CD4-positive, alpha-beta memory T cell (primary cell): ENCODE measurements at regions not wholly inside any gene's neighbourhood (a gene's known extent, or its start where the extent isn't known, plus 50 kb on each side); places are given as distances from the start of the nearest gene placed in this dataset.

Experiments
- CTCF ChIA-PET: fragments of 350-600 bp; sonication (Branson Sonifier 250); formaldehyde crosslinking; loops from one replicate; lab custom pipeline; 2021; ENCODE audit warnings: inconsistent platforms; ENCODE audit not compliant: partially characterized antibody; lab: Charles Lee
- POLR2A ChIA-PET: fragments of 350-600 bp; sonication (Branson Sonifier 250); formaldehyde crosslinking; loops from one replicate; lab custom pipeline; 2021; ENCODE audit not compliant: partially characterized antibody; lab: Charles Lee
- DNase-seq, 5 donors: peaks; one replicate each; pipeline versions ENCODE4 v3.0.0 to v3.0.0-alpha.2; 2020 to 2022; ENCODE audit warnings: mixed read lengths in 1 of 5
- H3K27ac ChIP-seq: one replicate; pipeline ENCODE4 v1.7.0; 2013; ENCODE audit warnings: low read depth, low read length
- H3K27me3 ChIP-seq: 2 replicates; pipeline ENCODE4 v1.7.0; 2013; ENCODE audit warnings: mild to moderate bottlenecking, low read length, moderate library complexity; ENCODE audit not compliant: insufficient read depth
- H3K36me3 ChIP-seq: 2 replicates; pipeline ENCODE4 v1.7.0; 2013; ENCODE audit warnings: mild to moderate bottlenecking, low read length, moderate library complexity; ENCODE audit not compliant: insufficient read depth
- H3K4me1 ChIP-seq: 2 replicates; pipeline ENCODE4 v1.7.0; 2013; ENCODE audit warnings: mild to moderate bottlenecking, low read length, moderate library complexity; ENCODE audit not compliant: insufficient read depth
- H3K4me3 ChIP-seq, 2 donors: one replicate each; pipeline ENCODE4 v1.7.0; 2013; ENCODE audit warnings: low read length in 2 of 2, mild to moderate bottlenecking in 1 of 2
- H3K9me3 ChIP-seq, 2 donors: one replicate each; pipeline ENCODE4 v1.7.0; 2013; ENCODE audit warnings: low read length in 2 of 2, control low read depth in 1 of 2; ENCODE audit not compliant: control insufficient read depth in 1 of 2
- H3K27ac Mint-ChIP-seq, 7 donors: one replicate each; pipeline ENCODE4 v1.8.0; 2020 to 2021; ENCODE audit warnings: mixed read lengths in 7 of 7, mild to moderate bottlenecking in 6 of 7, inconsistent platforms in 3 of 7, moderate library complexity in 3 of 7
- H3K27me3 Mint-ChIP-seq, 2 donors: one replicate each; pipeline ENCODE4 v1.8.0; 2020 to 2021; ENCODE audit warnings: mixed read lengths in 2 of 2
- H3K36me3 Mint-ChIP-seq, 2 donors: one replicate each; pipeline ENCODE4 v1.8.0; 2020 to 2021; ENCODE audit warnings: mixed read lengths in 2 of 2, inconsistent platforms in 1 of 2, mild to moderate bottlenecking in 1 of 2
- H3K4me1 Mint-ChIP-seq, 4 donors: one replicate each; pipeline ENCODE4 v1.8.0; 2020 to 2021; ENCODE audit warnings: mixed read lengths in 4 of 4, mild to moderate bottlenecking in 1 of 4
- H3K4me3 Mint-ChIP-seq, 8 donors: one replicate each; pipeline ENCODE4 v1.8.0; 2020 to 2021; ENCODE audit warnings: mixed read lengths in 8 of 8, mild to moderate bottlenecking in 7 of 8, moderate library complexity in 6 of 8, inconsistent platforms in 3 of 8
- H3K9me3 Mint-ChIP-seq, 8 donors: one replicate each; pipeline ENCODE4 v1.8.0; 2020 to 2021; ENCODE audit warnings: mixed read lengths in 8 of 8, mild to moderate bottlenecking in 5 of 8, inconsistent platforms in 3 of 8, moderate library complexity in 1 of 8
- intact Hi-C: fragments of 100-400 bp; cut with micrococcal nuclease; formaldehyde crosslinking; loops from one replicate; pipeline ENCODE4 v1.15.1; 2023

- Histone ChIP-seq H3K4me3 (no peak overlapping the region), H3K27ac (no peak overlapping the region), H3K27me3 (no peaks in the 10 kb centered on the region), H3K4me1 (no peaks in the 10 kb centered on the region), H3K36me3 (no peaks in the 10 kb centered on the region), H3K9me3 (no peaks in the 10 kb centered on the region)
- H3K27ac Mint-ChIP-seq, result no peak overlapping the region
- intact Hi-C loops, result no loop called here
- CTCF ChIA-PET, result interaction anchor here (0.5 kb wide), 1 partner anchor 10 kb away, joined by 3 read pairs; no protein-coding TSS in a partner anchor
- H3K4me3 Mint-ChIP-seq, result no peak overlapping the region
- no peaks in the 10 kb centered on the region for H3K36me3 Mint-ChIP-seq
- H3K9me3 Mint-ChIP-seq, result peaks cover 0 to 14% (median 3%) of the 10 kb centered on the region in 8 donors
- H3K27me3 Mint-ChIP-seq, result no peaks in the 10 kb centered on the region
- POLR2A ChIA-PET, result no interaction called here
- H3K4me1 Mint-ChIP-seq, result no peaks in the 10 kb centered on the region
- DNase-seq, result no peak
These were observed 212.3 kb downstream of the RPS12 start for GRCh38 chr6:133026705-133027104.

DNA sequence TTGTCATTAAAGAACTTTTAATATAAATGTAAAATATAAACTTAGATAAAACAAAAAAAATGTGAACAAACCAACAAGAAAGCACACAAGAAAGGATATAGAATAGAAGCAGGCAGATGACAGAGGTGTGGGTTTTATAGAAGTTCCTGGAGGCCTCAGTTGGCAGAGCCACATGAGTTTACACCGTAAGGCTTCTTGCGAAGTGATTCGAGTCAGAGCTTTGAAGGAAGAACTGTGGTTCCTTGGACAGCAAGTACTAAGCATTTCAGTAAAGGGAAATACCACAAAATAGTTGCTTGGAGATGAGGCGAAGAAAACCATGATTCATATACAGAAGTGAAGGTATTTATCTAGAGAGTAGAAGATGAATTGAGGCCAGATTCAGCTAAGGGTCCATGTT lies 207.9 kb upstream of the EYA4 start:
- Histone ChIP-seq H3K9me3 (no peaks in the 10 kb centered on the region), H3K4me1 (no peaks in the 10 kb centered on the region), H3K27ac (no peak overlapping the region), H3K27me3 (no peaks in the 10 kb centered on the region), H3K36me3 (no peaks in the 10 kb centered on the region), H3K4me3 (no peak overlapping the region)
- ChIA-PET POLR2A (no interaction called here), CTCF (no interaction called here)
- no peak overlapping the region for H3K27ac Mint-ChIP-seq
- no peaks in the 10 kb centered on the region for H3K27me3 Mint-ChIP-seq
- no peak for DNase-seq
- intact Hi-C loops, result no loop called here
- H3K4me3 Mint-ChIP-seq, result peak overlapping the region in 1 of 8 donors; percentile 27
- H3K36me3 Mint-ChIP-seq, result no peaks in the 10 kb centered on the region
- peaks cover 0 to 1% (median 0%) of the 10 kb centered on the region in 8 donors for H3K9me3 Mint-ChIP-seq
- H3K4me1 Mint-ChIP-seq, result no peaks in the 10 kb centered on the region

- H3K9me3 Mint-ChIP-seq, result peaks cover 0 to 1% (median 0%) of the 10 kb centered on the region in 8 donors
- Histone ChIP-seq H3K4me3 (no peak overlapping the region), H3K4me1 (no peaks in the 10 kb centered on the region), H3K36me3 (no peaks in the 10 kb centered on the region), H3K27me3 (no peaks in the 10 kb centered on the region), H3K9me3 (no peaks in the 10 kb centered on the region), H3K27ac (no peak overlapping the region)
- H3K36me3 Mint-ChIP-seq, result no peaks in the 10 kb centered on the region
- ChIA-PET CTCF (no interaction called here), POLR2A (no interaction called here)
- intact Hi-C loops, result no loop called here
- no peak for DNase-seq
- H3K27me3 Mint-ChIP-seq, result no peaks in the 10 kb centered on the region
- H3K27ac Mint-ChIP-seq, result no peak overlapping the region
- no peaks in the 10 kb centered on the region for H3K4me1 Mint-ChIP-seq
- no peak overlapping the region for H3K4me3 Mint-ChIP-seq
These were observed 206.5 kb upstream of the EYA4 start for GRCh38 chr6:133034509-133035206.

DNA sequence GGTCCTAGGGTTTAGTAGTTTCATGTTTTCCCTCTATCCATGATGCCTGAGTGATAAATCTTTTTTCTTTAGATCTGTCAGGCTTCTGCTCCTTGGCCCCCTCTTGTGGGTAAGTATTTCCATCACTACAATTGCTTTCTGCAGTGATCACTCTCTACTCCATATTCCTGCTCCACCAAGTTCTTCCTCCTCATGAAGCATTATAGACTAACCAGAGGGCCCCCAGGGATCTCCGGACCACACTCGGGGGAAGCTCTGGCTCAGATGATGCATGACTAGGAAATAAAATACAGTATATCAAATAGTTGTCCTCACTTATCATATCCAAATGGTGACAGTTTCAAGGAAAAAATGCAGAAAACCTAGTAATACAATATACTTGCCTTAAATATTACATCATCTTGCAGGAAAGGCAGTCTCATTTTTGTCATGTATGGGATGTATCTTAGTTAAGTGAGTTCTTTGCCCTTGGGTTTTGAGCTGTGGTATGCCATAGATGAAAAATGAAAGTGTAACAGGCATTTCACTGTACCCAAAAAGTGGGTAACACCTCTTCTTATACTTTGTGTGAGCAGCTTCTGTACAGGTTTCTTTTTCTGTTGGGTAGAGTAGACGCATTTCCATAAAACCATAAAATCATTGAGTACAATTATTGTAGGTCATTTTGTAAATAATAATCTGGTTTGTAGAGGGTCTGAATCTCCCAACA lies 200.9 kb upstream of the EYA4 start:
- peak in 1 of 5 donors; percentile 1 for DNase-seq
- Histone ChIP-seq H3K27ac (no peak overlapping the region), H3K4me1 (no peaks in the 10 kb centered on the region), H3K9me3 (no peaks in the 10 kb centered on the region), H3K4me3 (no peak overlapping the region), H3K27me3 (no peaks in the 10 kb centered on the region), H3K36me3 (no peaks in the 10 kb centered on the region)
- Mint-ChIP-seq H3K4me1 (no peaks in the 10 kb centered on the region), H3K27me3 (peaks cover 0 to 2% of the 10 kb centered on the region in 2 donors), H3K9me3 (peaks cover 0 to 1% (median 0%) of the 10 kb centered on the region in 8 donors), H3K4me3 (no peak overlapping the region), H3K36me3 (no peaks in the 10 kb centered on the region), H3K27ac (peak overlapping the region in 1 of 7 donors; percentile 18)
- CTCF ChIA-PET, result no interaction called here
- POLR2A ChIA-PET, result no interaction called here
- intact Hi-C loops, result loop anchor here (2.0 kb wide), 1 partner anchor 509 kb away; no protein-coding TSS in a partner anchor

GRCh38 chr6:133040803-133041419 lies 200.2 kb upstream of the EYA4 start:
- ChIA-PET POLR2A (no interaction called here), CTCF (no interaction called here)
- intact Hi-C loops, result loop anchor here (2.0 kb wide), 1 partner anchor 510 kb away; no protein-coding TSS in a partner anchor
- no peak for DNase-seq
- H3K27me3 Mint-ChIP-seq, result peaks cover 0 to 2% of the 10 kb centered on the region in 2 donors
- H3K4me3 Mint-ChIP-seq, result no peak overlapping the region
- Histone ChIP-seq H3K4me3 (no peak overlapping the region), H3K27me3 (no peaks in the 10 kb centered on the region), H3K4me1 (no peaks in the 10 kb centered on the region), H3K9me3 (no peaks in the 10 kb centered on the region), H3K36me3 (no peaks in the 10 kb centered on the region), H3K27ac (no peak overlapping the region)
- H3K36me3 Mint-ChIP-seq, result no peaks in the 10 kb centered on the region
- H3K27ac Mint-ChIP-seq, result no peak overlapping the region
- peaks cover 0 to 1% (median 0%) of the 10 kb centered on the region in 8 donors for H3K9me3 Mint-ChIP-seq
- H3K4me1 Mint-ChIP-seq, result no peaks in the 10 kb centered on the region

GRCh38 chr6:133042550-133043120 lies 198.5 kb upstream of the EYA4 start:
- H3K4me1 Mint-ChIP-seq, result no peaks in the 10 kb centered on the region

GRCh38 chr6:133046576-133046975 lies 194.6 kb upstream of the EYA4 start:
- ChIA-PET CTCF (no interaction called here), POLR2A (no interaction called here)
- H3K4me1 Mint-ChIP-seq, result no peaks in the 10 kb centered on the region
- H3K36me3 Mint-ChIP-seq, result no peaks in the 10 kb centered on the region
- Histone ChIP-seq H3K36me3 (no peaks in the 10 kb centered on the region), H3K27me3 (no peaks in the 10 kb centered on the region), H3K9me3 (no peaks in the 10 kb centered on the region), H3K4me1 (no peaks in the 10 kb centered on the region), H3K27ac (no peak overlapping the region), H3K4me3 (no peak overlapping the region)
- H3K4me3 Mint-ChIP-seq, result no peak overlapping the region
- no peak overlapping the region for H3K27ac Mint-ChIP-seq
- H3K9me3 Mint-ChIP-seq, result peaks cover 0 to 4% (median 0%) of the 10 kb centered on the region in 8 donors
- intact Hi-C loops, result no loop called here
- no peak for DNase-seq
- peaks cover 1 to 4% of the 10 kb centered on the region in 2 donors for H3K27me3 Mint-ChIP-seq

More at GRCh38 chr6:133042550-133043120, 198.5 kb upstream of the EYA4 start:
- Mint-ChIP-seq H3K4me3 (no peak overlapping the region), H3K36me3 (no peaks in the 10 kb centered on the region), H3K27me3 (peaks cover 0 to 2% of the 10 kb centered on the region in 2 donors), H3K27ac (no peak overlapping the region), H3K9me3 (peaks cover 0 to 1% (median 0%) of the 10 kb centered on the region in 8 donors)
- POLR2A ChIA-PET, result no interaction called here
- Histone ChIP-seq H3K27me3 (no peaks in the 10 kb centered on the region), H3K27ac (no peak overlapping the region), H3K4me3 (no peak overlapping the region), H3K9me3 (no peaks in the 10 kb centered on the region), H3K4me1 (no peaks in the 10 kb centered on the region), H3K36me3 (no peaks in the 10 kb centered on the region)
- DNase-seq, result no peak
- intact Hi-C loops, result no loop called here
- CTCF ChIA-PET, result no interaction called here
